HEK293 (cell line): ENCODE measurements at regions not wholly inside any gene's neighbourhood (a gene's known extent, or its start where the extent isn't known, plus 50 kb on each side); places are given as distances from the start of the nearest gene placed in this dataset.

Experiments
- CTCF ChIA-PET: fragments of 350-600 bp; formaldehyde crosslinking; extraction: SDS; loops from one replicate; lab custom pipeline; 2021; ENCODE audit warnings: antibody characterized with exemption; lab: Yijun Ruan, JAX
- POLR2A ChIA-PET: fragments of 300-600 bp; formaldehyde crosslinking; extraction: SDS; loops from one replicate; lab custom pipeline; 2020; ENCODE audit warnings: antibody characterized with exemption, inconsistent platforms; lab: Yijun Ruan, JAX
- H3K27ac ChIP-seq: fragments of 200-500 bp; sonication (Bioruptor generic); 2 replicates; pipeline ENCODE4 v1.5.1; 2014; ENCODE audit warnings: low read depth, low read length, control low read depth, inconsistent platforms; ENCODE audit errors: extremely low read depth
- H3K36me3 ChIP-seq, 2 experiments: fragments of 200-500 bp in 1 of 2; sonication (Bioruptor generic) in 1 of 2; 1 replicate in 1 of 2; 2 replicates in 1 of 2; pipeline ENCODE4 v1.5.1; 2014 to 2017; ENCODE audit warnings: inconsistent platforms in 2 of 2, low read length in 2 of 2; ENCODE audit not compliant: control insufficient read depth in 2 of 2, insufficient read depth in 1 of 2
- H3K4me1 ChIP-seq: fragments of 200-500 bp; sonication (Bioruptor generic); 2 replicates; pipeline ENCODE4 v1.5.1; 2014; ENCODE audit warnings: mild to moderate bottlenecking, low read length, inconsistent platforms; ENCODE audit not compliant: control insufficient read depth, insufficient read depth
- H3K4me3 ChIP-seq: 2 replicates; pipeline ENCODE4 v1.5.1; 2011; ENCODE audit warnings: low read depth, mild to moderate bottlenecking, control low read depth, low read length, moderate library complexity
- H3K9me3 ChIP-seq: fragments of 200-500 bp; sonication (Bioruptor generic); 2 replicates; pipeline ENCODE4 v1.5.1; 2014; ENCODE audit warnings: low read depth, low read length, inconsistent platforms; ENCODE audit not compliant: control insufficient read depth, insufficient read depth
- HOXD13 ChIP-seq: sonication (generic); formaldehyde crosslinking; IDR thresholded peaks from 2 replicates; pipeline ENCODE4 v1.8.0; 2022; ENCODE audit warnings: missing genetic modification reagents, borderline replicate concordance
- KLF10 ChIP-seq: fragments of 450-650 bp; IDR thresholded peaks from 2 replicates; pipeline ENCODE4 v1.5.1; 2018; ENCODE audit warnings: missing biosample characterization, mild to moderate bottlenecking, missing genetic modification characterization
- KLF9 ChIP-seq: fragments of 450-650 bp; formaldehyde crosslinking; IDR thresholded peaks from 2 replicates; pipeline ENCODE4 v1.5.1; 2016; ENCODE audit warnings: missing biosample characterization, missing genetic modification characterization, low read depth
- REPIN1 ChIP-seq: fragments of 450-650 bp; formaldehyde crosslinking; IDR thresholded peaks from 2 replicates; pipeline ENCODE4 v1.5.1; 2017; ENCODE audit warnings: missing biosample characterization, missing genetic modification characterization, low read depth
- SALL2 ChIP-seq: fragments of 450-650 bp; formaldehyde crosslinking; IDR thresholded peaks from 2 replicates; pipeline ENCODE4 v1.5.0; 2017; ENCODE audit warnings: missing biosample characterization, mild to moderate bottlenecking, missing genetic modification characterization, borderline replicate concordance
- SCRT2 ChIP-seq: fragments of 450-650 bp; formaldehyde crosslinking; IDR thresholded peaks from 2 replicates; pipeline ENCODE4 v1.5.1; 2016; ENCODE audit warnings: missing biosample characterization, missing genetic modification characterization
- SETDB1 ChIP-seq: IDR thresholded peaks from one replicate; pipeline ENCODE4 v1.6.1; 2017; ENCODE audit warnings: mild to moderate bottlenecking, low read length, moderate library complexity, mixed read lengths; ENCODE audit not compliant: insufficient read length
- YY2 ChIP-seq: fragments of 450-650 bp; formaldehyde crosslinking; IDR thresholded peaks from 2 replicates; pipeline ENCODE4 v1.5.1; 2016; ENCODE audit warnings: missing biosample characterization, missing genetic modification characterization
- ZBTB20 ChIP-seq: fragments of 450-650 bp; formaldehyde crosslinking; IDR thresholded peaks from 2 replicates; pipeline ENCODE4 v1.5.1; 2016; ENCODE audit warnings: missing biosample characterization, missing genetic modification characterization
- ZNF174 ChIP-seq: fragments of 450-650 bp; formaldehyde crosslinking; IDR thresholded peaks from 2 replicates; pipeline ENCODE4 v1.5.0; 2017; ENCODE audit warnings: missing biosample characterization, mild to moderate bottlenecking, missing genetic modification characterization
- ZNF184 ChIP-seq: fragments of 450-650 bp; IDR thresholded peaks from 2 replicates; pipeline ENCODE4 v1.5.1; 2018; ENCODE audit warnings: missing biosample characterization, mild to moderate bottlenecking, missing genetic modification characterization
- ZNF214 ChIP-seq: fragments of 450-650 bp; formaldehyde crosslinking; IDR thresholded peaks from 2 replicates; pipeline ENCODE4 v1.5.1; 2017; ENCODE audit warnings: missing biosample characterization, mild to moderate bottlenecking, missing genetic modification characterization, borderline replicate concordance
- ZNF274 ChIP-seq, 2 experiments: fragments of 200-500 bp in 1 of 2; fragments of 450-650 bp in 1 of 2; sonication (Bioruptor generic) in 1 of 2; formaldehyde crosslinking in 1 of 2; IDR thresholded peaks; 2 replicates each; pipeline versions ENCODE4 v1.5.1 to v1.6.1; 2014 to 2016; ENCODE audit warnings: borderline replicate concordance in 1 of 2, inconsistent platforms in 1 of 2, low read length in 1 of 2, missing biosample characterization in 1 of 2, missing genetic modification characterization in 1 of 2
- ZNF350 ChIP-seq: fragments of 450-650 bp; formaldehyde crosslinking; IDR thresholded peaks from 2 replicates; pipeline ENCODE4 v1.5.0; 2017; ENCODE audit warnings: missing biosample characterization, mild to moderate bottlenecking, missing genetic modification characterization
- ZNF423 ChIP-seq: fragments of 450-650 bp; formaldehyde crosslinking; IDR thresholded peaks from 2 replicates; pipeline ENCODE4 v1.5.1; 2016; ENCODE audit warnings: missing biosample characterization, missing genetic modification characterization
- ZNF558 ChIP-seq: fragments of 450-650 bp; formaldehyde crosslinking; IDR thresholded peaks from 2 replicates; pipeline ENCODE4 v1.5.1; 2016; ENCODE audit warnings: missing biosample characterization, missing genetic modification characterization
- ZNF645 ChIP-seq: fragments of 450-650 bp; formaldehyde crosslinking; IDR thresholded peaks from 2 replicates; pipeline ENCODE4; 2016; ENCODE audit warnings: missing biosample characterization, missing genetic modification characterization
- ZNF660 ChIP-seq: fragments of 450-650 bp; IDR thresholded peaks from 2 replicates; pipeline ENCODE4 v1.5.1; 2018; ENCODE audit warnings: missing biosample characterization, mild to moderate bottlenecking, missing genetic modification characterization
- ZNF768 ChIP-seq: fragments of 450-650 bp; formaldehyde crosslinking; IDR thresholded peaks from 2 replicates; pipeline ENCODE4 v1.5.1; 2018; ENCODE audit warnings: missing biosample characterization, mild to moderate bottlenecking, missing genetic modification characterization
- ZSCAN5A ChIP-seq: fragments of 450-650 bp; formaldehyde crosslinking; IDR thresholded peaks from 2 replicates; pipeline ENCODE4 v1.5.1; 2016; ENCODE audit warnings: missing biosample characterization, missing genetic modification characterization

- POLR2A ChIA-PET, result no interaction called here
These were observed 144.3 kb upstream of the WWC1 start for GRCh38 chr5:168147106-168147505.

GRCh38 chr5:168147568-168148360, 143.7 kb upstream of the WWC1 start:
- no peak overlapping the region for H3K27ac ChIP-seq
- H3K9me3 ChIP-seq, result no peaks in the 10 kb centered on the region
- H3K4me1 ChIP-seq, result no peaks in the 10 kb centered on the region
- H3K4me3 ChIP-seq, result no peak overlapping the region
- no peaks in the 10 kb centered on the region for H3K36me3 ChIP-seq
- ChIA-PET CTCF (interaction anchor here (0.5 to 1.0 kb wide), 3 partner anchors 8 to 47 kb away, joined by 3 to 5 read pairs (median 3); no protein-coding TSS in a partner anchor), POLR2A (no interaction called here)
- TF ChIP-seq SALL2 (tag by site-specific recombination) (no peak), ZNF768 (tag by site-specific recombination) (no peak), ZNF214 (tag by site-specific recombination) (no peak), ZSCAN5A (tag by site-specific recombination) (no peak), YY2 (tag by site-specific recombination) (no peak)

More at GRCh38 chr5:168147106-168147505, 144.3 kb upstream of the WWC1 start:
- no peaks in the 10 kb centered on the region for H3K4me1 ChIP-seq
- no peak overlapping the region for H3K4me3 ChIP-seq
- no peak overlapping the region for H3K27ac ChIP-seq
- H3K9me3 ChIP-seq, result no peaks in the 10 kb centered on the region
- TF ChIP-seq ZNF350 (tag by site-specific recombination), result no peak
- no peak for TF ChIP-seq ZBTB20
- no peak for TF ChIP-seq SETDB1
- no peak for TF ChIP-seq REPIN1
- TF ChIP-seq ZNF184 (tag by site-specific recombination), result no peak
- no peak for TF ChIP-seq ZNF174 (tag by site-specific recombination)
- no peak for TF ChIP-seq ZNF645 (tag by site-specific recombination)
- TF ChIP-seq ZSCAN5A (tag by site-specific recombination), result no peak
- TF ChIP-seq KLF9 (tag by site-specific recombination), result no peak
- TF ChIP-seq SCRT2, result no peak
- no peak for TF ChIP-seq HOXD13 (CRISPR knock-in tag)
- TF ChIP-seq ZNF274 (IDR thresholded peaks at IDR 0.05; ENCODE audit: low read length), result no peak
- no peak for TF ChIP-seq ZNF274 (tag by site-specific recombination; IDR thresholded peaks at IDR 0.05; ENCODE audit: borderline replicate concordance)
- TF ChIP-seq ZNF423 (tag by site-specific recombination), result no peak
- TF ChIP-seq ZNF660 (tag by site-specific recombination), result no peak
- TF ChIP-seq ZNF558 (tag by site-specific recombination), result no peak
- TF ChIP-seq KLF10 (tag by site-specific recombination), result no peak
- CTCF ChIA-PET, result no interaction called here
- H3K36me3 ChIP-seq, result no peaks in the 10 kb centered on the region
